ENCODE measurements at regions not wholly inside any gene's neighbourhood (a gene's known extent, or its start where the extent isn't known, plus 50 kb on each side); places are given as distances from the start of the nearest gene placed in this dataset.
"Not testable (repeated sequence)": the region's sequence is repeated elsewhere in the genome, so short reads cannot be mapped to it uniquely, and the experiment has no call there.

GRCh38 chr13:32828711-32829110 is 187.5 kb upstream of the KL start:
- DNase-seq, result no peak

- no peak for DNase-seq
These were observed 187.0 kb upstream of the KL start for GRCh38 chr13:32829269-32829668.

GRCh38 chr13:32829676-32830335 is 186.4 kb upstream of the KL start:
- no peak for DNase-seq

GRCh38 chr13:32830336-32831031 is 185.7 kb upstream of the KL start:
- DNase-seq, result no peak

GRCh38 chr13:32837307-32837972 is 178.8 kb upstream of the KL start:
- no peak for DNase-seq

DNA sequence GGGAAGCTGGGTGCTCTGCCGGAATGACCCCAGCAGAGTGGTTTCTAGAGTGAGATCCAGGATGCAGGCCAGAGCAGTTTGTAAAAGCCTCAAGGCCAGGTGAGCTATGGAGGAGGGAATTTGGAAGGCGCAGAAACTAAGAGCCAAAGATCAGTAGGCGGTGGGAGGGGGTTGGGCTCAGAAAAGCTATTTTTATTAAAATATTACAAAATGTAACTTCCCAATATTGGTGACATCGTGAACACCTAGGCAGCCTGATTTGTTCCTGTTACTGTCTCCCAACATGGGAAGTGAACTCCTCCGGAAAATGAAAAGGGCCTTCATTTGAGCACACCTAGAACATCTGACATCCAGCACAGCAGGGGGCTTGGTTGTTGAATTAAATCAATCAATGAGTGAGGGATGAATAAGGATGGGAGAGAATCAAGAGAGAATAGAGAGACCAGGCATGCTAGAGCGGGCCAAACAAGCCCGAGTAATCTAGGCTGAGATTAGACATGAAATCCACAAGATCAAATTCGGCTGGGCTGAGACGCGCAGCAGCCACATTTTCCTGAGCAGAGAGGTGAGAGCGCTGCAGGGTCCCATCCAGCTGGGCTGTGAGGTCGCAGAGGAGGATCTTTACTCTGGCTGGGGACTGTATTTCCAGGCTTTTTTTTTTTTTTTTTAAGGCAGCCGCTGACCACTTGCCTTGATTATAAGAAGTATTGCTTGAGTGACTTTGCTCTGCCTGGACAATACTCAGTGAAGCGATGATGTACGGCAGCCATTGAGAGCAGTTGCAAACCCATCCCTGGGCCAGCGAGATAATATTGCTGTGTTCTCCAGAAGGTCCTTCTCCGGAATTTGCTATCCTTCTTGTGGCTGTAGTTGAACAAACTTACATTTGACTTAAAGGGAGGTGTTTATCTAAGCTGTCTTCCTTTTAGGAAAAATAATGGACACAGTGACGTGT is 178.0 kb upstream of the KL start:
- no peak for DNase-seq

- peak in 2 of 6 experiments; percentile 8 for DNase-seq
These were observed 177.3 kb upstream of the KL start for GRCh38 chr13:32838945-32839344.

- DNase-seq, result no peak
These were observed 176.1 kb upstream of the KL start for GRCh38 chr13:32840113-32840512.

DNA sequence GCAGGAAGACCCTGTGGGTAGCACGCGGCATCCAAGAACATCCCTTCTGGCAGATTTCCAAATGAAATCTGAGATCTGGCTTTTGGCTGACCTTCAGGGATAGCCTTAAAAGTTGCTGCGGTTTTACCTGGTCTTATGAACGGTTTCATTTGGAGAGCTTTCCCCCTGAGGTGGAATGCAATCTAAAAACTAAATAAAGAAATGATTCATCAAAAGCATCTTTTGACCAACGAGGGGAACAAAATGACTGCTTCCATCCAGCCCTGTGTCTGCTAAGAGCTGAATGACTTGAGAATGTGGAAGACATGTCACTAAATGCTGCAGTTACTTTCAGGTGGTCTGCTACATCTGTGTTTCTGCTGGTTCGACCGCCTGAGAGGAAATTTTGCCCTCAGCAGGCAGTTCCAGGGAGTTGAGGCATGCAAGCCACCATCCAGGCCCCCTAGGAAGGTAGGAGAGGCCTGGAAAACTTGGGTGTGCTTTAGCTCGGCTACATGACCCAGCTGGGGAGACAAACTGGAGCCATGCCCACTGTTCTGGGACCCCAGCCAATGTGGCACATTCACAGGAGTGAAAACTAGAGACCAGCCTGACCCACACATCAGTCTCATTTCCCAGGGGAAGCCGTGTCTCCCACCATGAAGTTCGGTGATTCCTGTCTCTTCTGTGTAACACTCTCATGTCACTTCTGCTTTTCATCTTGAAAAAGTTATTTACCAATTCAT is 175.1 kb upstream of the KL start:
- DNase-seq, result no peak

GRCh38 chr13:32845952-32846950 is 170.0 kb upstream of the KL start:
- DNase-seq, result no peak

- DNase-seq, result not testable (repeated sequence)
These were observed 168.2 kb upstream of the KL start for GRCh38 chr13:32847976-32848375.

DNA sequence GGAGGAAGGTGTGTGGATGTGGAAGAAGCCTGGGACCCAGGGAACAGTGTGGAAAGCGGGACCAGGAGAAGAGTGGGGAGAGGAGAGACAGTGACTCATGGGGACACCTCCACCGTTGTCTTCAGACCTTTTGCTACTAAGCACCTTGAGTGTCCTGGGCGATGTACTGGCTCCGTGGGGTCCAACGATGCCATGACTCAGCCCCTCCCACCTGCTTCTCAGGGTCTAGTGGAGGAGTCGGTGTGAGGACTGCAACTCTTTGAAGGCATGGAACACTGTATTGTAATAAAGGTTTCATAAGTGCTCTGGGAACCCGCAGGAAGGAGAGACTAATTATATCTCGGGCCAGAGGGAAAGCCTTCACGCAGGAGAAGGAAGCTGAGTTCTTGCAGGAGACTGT is 166.9 kb upstream of the KL start:
- no peak for DNase-seq

DNA sequence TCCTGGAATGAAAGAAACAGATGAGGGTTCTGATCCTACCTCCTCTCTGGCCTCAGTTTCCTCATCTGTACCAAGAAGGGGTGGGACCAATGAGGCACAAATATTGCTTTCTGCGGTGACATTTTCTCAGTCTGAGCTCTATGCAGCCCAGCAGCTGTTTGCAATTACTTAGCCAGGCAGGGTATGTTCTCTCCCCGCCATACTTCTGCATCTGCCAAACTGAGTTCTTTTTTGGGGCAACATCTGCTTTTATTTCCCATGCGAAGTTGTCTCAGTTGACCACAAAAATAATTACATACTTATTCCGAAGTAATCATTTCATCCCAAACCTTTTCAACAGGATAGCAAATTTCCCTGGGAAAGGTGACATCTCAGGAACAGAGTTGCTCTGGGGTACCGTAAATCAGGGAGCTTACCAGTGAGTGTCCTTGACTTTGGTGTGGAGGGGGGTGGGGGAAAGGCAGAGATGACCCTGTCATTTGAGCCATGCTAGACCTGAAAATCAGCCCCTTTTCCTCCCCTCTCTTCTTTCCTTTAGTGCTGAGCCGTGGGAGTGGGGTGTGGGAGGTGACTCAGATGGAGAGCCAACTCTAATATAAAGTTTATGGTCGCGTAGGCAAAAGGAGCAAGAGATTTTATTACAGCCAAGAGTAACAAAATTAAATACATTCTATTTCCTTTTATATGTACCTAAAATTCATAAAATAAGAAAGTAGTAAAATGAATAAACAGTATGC is 165.7 kb upstream of the KL start:
- DNase-seq, result no peak

DNA sequence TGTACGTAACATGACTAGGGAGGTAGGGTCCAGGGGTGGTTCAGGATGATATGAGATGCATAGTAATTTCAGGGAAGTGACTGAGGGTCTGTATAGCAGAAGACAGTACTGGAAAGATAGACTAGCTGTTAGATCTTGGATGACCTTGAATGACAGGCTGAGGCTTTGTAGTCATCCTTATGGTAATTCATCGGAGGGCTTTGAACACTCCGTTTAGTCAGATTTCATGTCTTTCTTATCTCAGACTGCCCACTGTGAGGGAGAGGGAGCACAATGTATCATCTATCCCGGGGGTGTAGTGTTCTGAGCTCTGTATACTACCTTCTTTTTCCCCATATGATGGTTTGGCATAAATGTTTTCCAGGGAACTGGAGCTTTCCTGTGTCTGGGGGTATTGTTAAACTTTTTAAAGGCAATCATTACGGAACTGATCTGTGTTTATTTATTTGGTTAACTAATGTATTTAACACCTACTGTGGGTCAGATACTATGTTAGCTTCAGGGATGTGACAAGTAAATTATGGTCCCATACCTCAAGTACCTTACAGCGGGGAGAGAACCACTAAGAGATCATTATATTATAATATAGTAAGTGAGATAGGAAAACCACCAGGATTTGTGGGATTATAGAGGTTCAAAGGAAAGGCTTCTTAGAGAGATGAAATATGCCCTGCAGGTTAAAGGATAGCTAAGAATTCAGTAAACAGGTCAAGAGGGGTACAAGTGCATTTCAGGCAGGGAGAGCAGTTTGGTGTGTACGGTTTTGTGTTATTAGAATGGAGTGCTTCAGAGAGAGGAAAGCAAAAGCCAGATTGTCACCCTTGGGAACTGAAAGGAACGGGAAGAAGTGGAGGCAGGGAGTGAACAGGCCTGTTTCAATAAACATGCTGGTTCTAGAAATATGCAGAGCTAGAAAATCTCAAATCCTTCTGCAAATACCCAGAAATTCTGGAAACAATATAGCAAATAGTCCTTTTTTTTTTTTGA is 164.8 kb upstream of the KL start:
- no peak for DNase-seq

DNA sequence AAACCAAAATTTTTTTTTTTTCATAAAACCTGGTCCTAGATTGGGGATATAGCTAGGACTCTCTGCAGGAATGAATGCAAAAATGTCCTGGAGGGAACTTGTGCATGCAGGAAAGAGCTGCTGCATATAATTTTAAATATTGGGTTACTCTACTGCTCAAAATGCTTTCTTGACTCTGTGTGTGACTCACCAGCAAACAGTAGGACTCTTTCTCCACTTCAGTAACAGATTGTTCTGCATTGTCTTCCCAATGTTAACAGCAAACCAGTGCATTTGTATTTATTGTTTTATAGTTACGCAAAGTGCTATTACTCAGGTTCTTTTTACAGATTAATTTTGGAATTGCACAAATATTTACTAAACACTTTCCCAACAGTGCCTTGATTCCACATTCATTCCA is 163.7 kb upstream of the KL start:
- DNase-seq, result no peak

DNA sequence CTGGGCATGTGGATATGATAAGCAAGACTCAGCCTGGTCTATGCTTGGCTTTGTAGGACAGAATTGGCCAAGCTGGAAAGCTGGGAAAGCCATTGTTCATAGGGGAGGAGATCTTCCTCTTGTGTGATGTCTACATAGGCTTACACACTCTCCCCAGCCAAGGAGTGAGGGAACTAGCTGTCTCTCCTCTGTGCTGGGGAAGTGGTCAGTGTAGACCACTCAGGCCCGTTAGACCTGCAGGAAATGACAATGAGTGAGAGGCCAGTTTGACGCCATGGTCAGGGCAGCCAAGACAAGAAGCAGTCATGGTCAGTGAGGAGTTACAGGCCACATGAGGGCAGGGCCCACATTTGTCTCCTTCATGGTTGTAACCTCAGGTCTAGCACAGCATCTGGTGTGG is 159.1 kb upstream of the KL start:
- DNase-seq, result no peak

- no peak for DNase-seq
These were observed 158.5 kb upstream of the KL start for GRCh38 chr13:32857689-32858088.

GRCh38 chr13:32859707-32860292 is 156.4 kb upstream of the KL start:
- no peak for DNase-seq

- DNase-seq, result no peak
These were observed 154.9 kb upstream of the KL start for GRCh38 chr13:32861304-32861703.

All from stimulated activated naive CD4-positive, alpha-beta T cell (primary cell).